CD4-positive, alpha-beta T cell treated with Interleukin-12 subunit alpha and Interleukin-12 subunit beta, for 1 hour (primary cell): ENCODE measurements at regions not wholly inside any gene's neighbourhood (a gene's known extent, or its start where the extent isn't known, plus 50 kb on each side); places are given as distances from the start of the nearest gene placed in this dataset.

ENCODE experiments used
- DNase-seq: peaks from one replicate; pipeline ENCODE4 v3.0.0-alpha.2; 2020

- DNase-seq = no peak
Measured at GRCh38 chr2:5119046-5119445, 573.1 kb upstream of the SOX11 start.

- no peak for DNase-seq
Measured at GRCh38 chr2:5121121-5121520, 571.1 kb upstream of the SOX11 start.

DNA sequence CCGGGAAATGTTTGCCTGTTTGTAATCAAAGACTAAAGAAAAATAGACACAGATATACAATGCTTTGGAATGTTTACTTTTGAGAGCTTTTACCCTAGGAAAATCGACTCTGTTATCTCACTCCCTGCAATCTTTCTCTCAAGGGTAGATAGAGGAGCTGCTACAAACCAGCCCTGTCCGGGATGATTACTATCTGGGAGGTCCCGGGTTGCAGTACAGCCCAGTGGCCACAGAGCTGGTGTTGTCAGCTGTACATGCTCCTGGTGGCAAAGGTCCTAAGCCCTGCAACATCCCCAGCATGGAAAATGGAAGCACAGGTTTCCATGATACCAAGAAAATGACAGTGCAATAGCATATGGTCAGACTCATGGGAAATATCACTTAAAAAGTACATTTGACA is 570.5 kb upstream of the SOX11 start:
- DNase-seq = no peak

DNA sequence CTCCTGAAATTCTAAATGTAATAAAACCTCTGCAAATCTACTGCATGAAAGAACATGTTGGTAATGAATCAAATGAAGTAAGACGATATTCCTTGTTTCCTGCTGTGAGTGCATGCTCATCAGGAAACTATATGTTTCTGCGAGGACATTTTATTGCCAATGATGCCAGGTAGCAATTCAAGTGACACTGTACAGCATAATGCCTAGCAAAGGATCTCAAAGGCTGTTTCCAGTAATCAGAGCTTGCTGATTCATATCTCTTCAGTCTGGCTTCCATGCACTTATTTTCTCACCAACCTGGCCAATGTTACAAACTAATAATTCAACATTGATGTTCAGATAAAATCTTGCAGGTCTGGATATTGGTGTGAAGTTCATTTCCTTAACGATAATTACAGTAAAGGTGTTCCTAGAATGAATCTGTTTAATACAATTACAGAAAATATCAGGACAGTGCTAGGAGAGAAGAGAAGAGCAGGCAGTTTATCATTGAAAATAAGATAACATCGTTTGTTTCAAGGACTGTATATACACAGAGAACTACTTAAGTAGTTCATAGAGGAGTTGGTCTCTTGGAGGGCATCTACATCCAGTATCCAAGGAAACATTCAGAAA is 568.5 kb upstream of the SOX11 start:
- no peak for DNase-seq

DNA sequence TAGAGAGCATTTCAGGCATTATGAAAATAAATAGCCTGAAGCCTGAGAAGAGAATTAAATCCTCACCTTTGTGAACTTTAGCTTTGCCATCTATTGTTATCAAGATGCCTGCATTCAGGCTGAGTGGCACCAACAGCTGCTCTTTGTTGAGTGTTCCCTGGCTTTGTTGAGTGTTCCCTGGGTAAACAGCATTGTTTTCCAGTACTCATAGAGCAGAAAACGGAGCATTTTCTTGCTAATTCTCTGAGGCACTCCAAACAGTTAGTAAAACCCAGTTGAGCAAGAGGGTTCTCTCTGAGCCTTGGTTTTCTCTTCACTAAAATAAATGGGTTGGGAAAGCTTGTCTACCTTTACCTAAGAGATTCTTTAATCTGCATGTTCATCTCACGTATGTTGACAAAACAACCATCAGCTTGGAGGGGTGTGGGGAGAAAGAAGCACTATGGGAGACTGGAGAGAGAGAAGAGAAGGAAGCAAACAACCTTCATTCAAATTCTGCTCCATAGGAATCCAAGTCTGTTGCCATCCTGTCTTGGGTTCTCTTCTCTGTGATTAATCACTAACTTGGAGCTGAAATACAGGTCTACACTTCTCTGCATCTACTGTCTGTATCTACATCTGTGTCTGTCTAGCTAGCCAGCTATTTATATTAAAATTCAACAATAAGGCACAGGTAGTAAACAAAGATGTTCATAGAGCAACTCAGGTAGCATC is 567.0 kb upstream of the SOX11 start:
- DNase-seq = no peak

- no peak for DNase-seq
Measured at GRCh38 chr2:5132281-5132680, 559.9 kb upstream of the SOX11 start.

DNA sequence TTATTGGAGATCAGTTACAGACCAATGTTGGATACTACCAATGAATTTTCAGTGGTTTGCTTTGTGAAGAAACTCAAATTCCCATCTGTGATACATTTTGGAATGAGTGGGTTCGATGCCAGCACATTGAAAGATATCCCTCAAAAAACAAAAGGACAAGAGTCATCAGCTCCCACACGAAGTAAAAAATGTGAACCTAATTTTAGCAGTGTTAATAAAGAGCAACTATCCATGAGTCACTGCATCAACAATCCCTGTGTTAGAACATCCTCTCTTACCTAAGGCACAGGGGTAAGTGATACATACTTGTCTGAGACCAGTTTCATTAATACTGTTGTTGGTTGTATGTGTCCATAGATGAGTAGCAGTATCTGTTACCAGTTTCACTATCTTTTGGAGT is 551.8 kb upstream of the SOX11 start:
- DNase-seq = no peak

DNA sequence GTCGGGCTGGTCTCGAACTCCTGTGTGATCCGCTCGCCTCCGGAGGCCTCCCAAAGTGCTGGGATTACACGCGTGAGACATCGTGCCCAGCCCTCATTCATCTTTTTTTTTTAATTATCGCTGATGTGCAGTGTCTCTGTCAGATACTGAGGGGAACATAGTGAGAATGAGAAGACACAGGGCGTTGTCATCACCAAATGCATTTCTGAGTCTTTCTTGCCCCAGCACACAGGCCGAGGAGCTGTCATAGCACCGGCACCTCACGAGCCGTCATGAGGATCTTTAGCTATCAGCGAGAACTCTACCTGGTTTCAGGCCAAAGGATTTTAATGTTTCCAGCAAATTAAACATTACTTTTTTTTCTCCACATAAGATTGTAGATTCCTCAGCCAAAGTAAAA is 548.0 kb upstream of the SOX11 start:
- no peak for DNase-seq

GRCh38 chr2:5145053-5145452 is 547.1 kb upstream of the SOX11 start:
- DNase-seq = no peak

- no peak for DNase-seq
Measured at GRCh38 chr2:5145801-5146200, 546.4 kb upstream of the SOX11 start.

- DNase-seq = no peak
Measured at GRCh38 chr2:5148392-5149085, 543.6 kb upstream of the SOX11 start.

- no peak for DNase-seq
Measured at GRCh38 chr2:5150871-5151270, 541.3 kb upstream of the SOX11 start.

GRCh38 chr2:5164776-5165525 is 527.2 kb upstream of the SOX11 start:
- no peak for DNase-seq

- DNase-seq = no peak
Measured at GRCh38 chr2:5172923-5173322, 519.3 kb upstream of the SOX11 start.

GRCh38 chr2:5173876-5174535 is 518.2 kb upstream of the SOX11 start:
- no peak for DNase-seq

- DNase-seq = no peak
Measured at GRCh38 chr2:5175231-5175630, 517.0 kb upstream of the SOX11 start.

GRCh38 chr2:5176764-5177163 is 515.4 kb upstream of the SOX11 start:
- DNase-seq = no peak

DNA sequence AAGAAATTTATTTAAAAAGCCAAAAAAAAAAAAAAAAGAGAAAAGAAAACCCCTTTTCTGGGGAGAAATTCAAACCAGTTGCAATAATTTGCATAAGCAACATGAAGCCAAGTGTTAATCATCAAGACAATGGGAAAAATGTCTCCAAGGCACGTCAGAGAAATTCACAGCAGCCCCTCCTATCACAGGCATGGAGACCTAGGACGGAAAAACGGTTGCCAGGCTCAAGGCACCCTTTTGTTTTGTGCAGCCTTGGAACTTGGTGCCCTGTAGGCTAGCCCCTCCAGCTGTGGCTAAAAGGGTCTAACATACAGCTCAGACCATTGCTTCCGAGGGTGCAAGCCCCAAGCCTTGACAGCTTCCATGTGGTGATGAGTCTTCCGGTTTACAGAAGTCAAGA is 509.2 kb upstream of the SOX11 start:
- DNase-seq = no peak

DNA sequence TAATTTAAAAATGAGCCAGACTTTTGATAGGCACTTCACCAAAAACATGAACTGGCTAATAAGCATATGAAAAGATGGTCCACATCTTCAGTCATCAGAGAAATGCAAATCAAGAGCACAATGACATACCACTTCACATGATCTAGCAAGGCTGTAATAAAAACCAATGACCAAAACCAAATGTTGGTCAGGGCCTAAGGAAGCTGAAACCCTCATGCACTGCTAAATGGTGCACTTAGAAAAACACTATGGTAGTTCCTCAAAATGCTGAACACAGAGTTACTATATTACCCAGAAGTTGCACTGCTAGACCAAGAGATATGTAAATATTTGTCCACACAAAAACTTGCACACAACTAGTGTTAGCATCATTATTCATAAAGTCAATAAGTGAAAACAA is 504.9 kb upstream of the SOX11 start:
- DNase-seq = no peak

DNA sequence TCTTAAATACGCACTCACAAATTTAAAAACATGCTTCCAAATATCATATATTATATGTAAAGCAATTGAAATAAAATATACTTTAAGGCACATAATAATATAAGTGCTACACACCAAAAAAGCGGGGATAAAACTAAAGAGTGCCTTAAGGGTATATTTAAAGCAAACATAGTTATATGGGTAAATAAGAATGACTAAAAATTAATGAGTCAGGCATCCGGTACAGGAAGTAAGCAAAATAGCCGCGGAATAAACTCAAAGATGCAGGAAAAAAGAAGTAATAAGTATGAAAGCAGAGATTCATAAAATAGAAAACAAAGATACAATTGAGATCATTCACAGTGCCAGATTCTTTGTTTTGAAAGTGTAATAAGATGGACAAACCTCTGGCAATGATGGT is 503.5 kb upstream of the SOX11 start:
- no peak for DNase-seq

- DNase-seq = no peak
Measured at GRCh38 chr2:5190023-5190422, 502.2 kb upstream of the SOX11 start.

DNA sequence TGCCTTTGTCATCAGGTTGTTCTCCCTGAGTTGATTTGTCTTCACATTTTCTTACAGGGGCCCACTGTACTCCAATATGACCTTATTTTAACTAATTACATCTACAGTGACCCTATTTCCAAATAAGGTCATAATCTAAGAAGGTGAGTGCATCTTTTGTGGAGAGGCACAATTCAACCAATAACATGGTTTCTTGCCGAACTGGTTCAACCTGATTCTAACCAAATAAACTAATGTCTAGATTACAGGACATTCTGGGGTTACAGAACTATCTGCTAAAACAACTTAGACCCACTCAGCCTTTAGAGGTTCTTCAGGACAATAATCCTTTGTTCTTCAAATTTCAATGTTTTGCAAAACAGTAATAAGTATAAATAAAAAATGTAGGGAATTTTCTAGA is 496.5 kb upstream of the SOX11 start:
- no peak for DNase-seq

- no peak for DNase-seq
Measured at GRCh38 chr2:5203134-5203755, 488.9 kb upstream of the SOX11 start.
